ENCODE measurements at regions not wholly inside any gene's neighbourhood (a gene's known extent, or its start where the extent isn't known, plus 50 kb on each side); places are given as distances from the start of the nearest gene placed in this dataset.

DNA sequence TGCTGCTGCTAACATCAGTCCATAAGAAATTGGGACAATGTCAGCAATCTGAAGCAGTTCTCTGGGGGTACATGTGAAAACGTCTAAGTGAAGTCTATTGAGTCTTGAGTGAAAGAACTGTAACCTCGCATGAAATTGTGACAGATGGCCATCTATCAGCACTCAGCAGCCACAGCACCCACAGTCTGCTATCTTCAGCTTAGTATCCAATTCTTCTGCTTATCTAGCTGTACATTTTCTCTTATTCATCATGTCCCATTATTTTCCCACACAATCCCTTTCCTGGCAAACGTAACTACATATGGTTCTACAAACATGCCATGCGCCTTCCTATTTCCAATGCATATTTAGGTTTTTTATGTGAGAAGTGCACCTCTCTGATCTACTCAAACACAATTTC lies 629.7 kb downstream of the NTRK3 start:
- Histone ChIP-seq H3K4me2 (no peak overlapping the region), H3K27me3 (no peaks in the 10 kb centered on the region), H3K27ac (no peak overlapping the region), H2AFZ (replicated peaks) (no peak overlapping the region), H3K9ac (no peak overlapping the region), H3K79me2 (ENCODE audit: low read depth) (no peaks in the 10 kb centered on the region), H3K36me3 (no peaks in the 10 kb centered on the region), H4K20me1 (ENCODE audit: low read depth) (no peaks in the 10 kb centered on the region), H3K9me3 (ENCODE audit: low read depth) (no peaks in the 10 kb centered on the region), H3K4me3 (no peak overlapping the region), H3K4me1 (no peaks in the 10 kb centered on the region), H3F3A (ENCODE audit: low read depth) (no peaks in the 10 kb centered on the region)
- Mint-ChIP-seq H3K4me1 (no peaks in the 10 kb centered on the region), H3K27me3 (ENCODE audit: insufficient read depth, low read depth) (peaks cover 2% of the 10 kb centered on the region), H3K9me3 (peaks cover 3% of the 10 kb centered on the region), H3K27ac (no peak overlapping the region), H3K4me3 (no peak overlapping the region), H3K36me3 (no peaks in the 10 kb centered on the region)
- TF ChIP-seq, protein P1, sequence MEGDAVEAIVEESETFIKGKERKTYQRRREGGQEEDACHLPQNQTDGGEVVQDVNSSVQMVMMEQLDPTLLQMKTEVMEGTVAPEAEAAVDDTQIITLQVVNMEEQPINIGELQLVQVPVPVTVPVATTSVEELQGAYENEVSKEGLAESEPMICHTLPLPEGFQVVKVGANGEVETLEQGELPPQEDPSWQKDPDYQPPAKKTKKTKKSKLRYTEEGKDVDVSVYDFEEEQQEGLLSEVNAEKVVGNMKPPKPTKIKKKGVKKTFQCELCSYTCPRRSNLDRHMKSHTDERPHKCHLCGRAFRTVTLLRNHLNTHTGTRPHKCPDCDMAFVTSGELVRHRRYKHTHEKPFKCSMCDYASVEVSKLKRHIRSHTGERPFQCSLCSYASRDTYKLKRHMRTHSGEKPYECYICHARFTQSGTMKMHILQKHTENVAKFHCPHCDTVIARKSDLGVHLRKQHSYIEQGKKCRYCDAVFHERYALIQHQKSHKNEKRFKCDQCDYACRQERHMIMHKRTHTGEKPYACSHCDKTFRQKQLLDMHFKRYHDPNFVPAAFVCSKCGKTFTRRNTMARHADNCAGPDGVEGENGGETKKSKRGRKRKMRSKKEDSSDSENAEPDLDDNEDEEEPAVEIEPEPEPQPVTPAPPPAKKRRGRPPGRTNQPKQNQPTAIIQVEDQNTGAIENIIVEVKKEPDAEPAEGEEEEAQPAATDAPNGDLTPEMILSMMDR (IDR thresholded peaks at IDR 0.05): no peak
- TF ChIP-seq EZH2phosphoT487 (IDR thresholded peaks at IDR 0.05): no peak
- TF ChIP-seq EZH2 (IDR thresholded peaks at IDR 0.05): no peak
- no peak for DNase-seq (ENCODE audit: low spot score)

DNA sequence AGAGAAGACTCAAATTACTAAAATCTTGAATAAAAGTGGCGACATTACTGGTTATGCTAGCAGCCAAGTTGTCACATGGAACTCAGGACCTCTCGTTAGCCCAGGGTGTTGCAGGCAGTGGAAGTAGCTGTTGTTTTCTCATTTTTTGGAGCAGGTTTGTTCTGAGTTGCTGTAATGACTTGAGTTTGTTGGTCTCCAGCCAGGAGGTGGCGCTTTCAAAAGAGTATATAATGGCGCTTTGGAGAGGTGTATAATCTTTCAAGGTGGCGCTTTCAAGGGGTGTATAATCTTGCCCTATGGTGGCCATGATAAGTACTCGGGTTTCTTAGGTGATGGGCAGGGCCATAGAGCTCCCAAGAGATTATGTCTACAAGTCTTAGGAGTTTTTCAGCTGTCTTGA lies 632.7 kb downstream of the NTRK3 start:
- H3K9me3 ChIP-seq (ENCODE audit: low read depth): no peaks in the 10 kb centered on the region
- H3K36me3 ChIP-seq: no peaks in the 10 kb centered on the region
- H3K9ac ChIP-seq: no peak overlapping the region
- H3K79me2 ChIP-seq (ENCODE audit: low read depth): no peaks in the 10 kb centered on the region
- Mint-ChIP-seq H3K4me1 (peaks cover 1% of the 10 kb centered on the region), H3K4me3 (no peak overlapping the region), H3K27me3 (ENCODE audit: insufficient read depth, low read depth) (no peaks in the 10 kb centered on the region), H3K36me3 (no peaks in the 10 kb centered on the region), H3K27ac (no peak overlapping the region), H3K9me3 (peaks cover 3% of the 10 kb centered on the region)
- no peak overlapping the region for H3K4me3 ChIP-seq
- no peaks in the 10 kb centered on the region for H3K4me1 ChIP-seq
- TF ChIP-seq, protein P1 (IDR thresholded peaks at IDR 0.05): peak; percentile 57
- TF ChIP-seq EZH2 (IDR thresholded peaks at IDR 0.05) (no peak), EZH2phosphoT487 (IDR thresholded peaks at IDR 0.05) (no peak)
- H2AFZ ChIP-seq (replicated peaks): no peak overlapping the region
- H3K27me3 ChIP-seq: no peaks in the 10 kb centered on the region
- peak; percentile 39 for DNase-seq (ENCODE audit: low spot score)
- no peaks in the 10 kb centered on the region for H4K20me1 ChIP-seq (ENCODE audit: low read depth)
- no peak overlapping the region for H3K27ac ChIP-seq
- H3F3A ChIP-seq (ENCODE audit: low read depth): no peaks in the 10 kb centered on the region
- H3K4me2 ChIP-seq: no peak overlapping the region

DNA sequence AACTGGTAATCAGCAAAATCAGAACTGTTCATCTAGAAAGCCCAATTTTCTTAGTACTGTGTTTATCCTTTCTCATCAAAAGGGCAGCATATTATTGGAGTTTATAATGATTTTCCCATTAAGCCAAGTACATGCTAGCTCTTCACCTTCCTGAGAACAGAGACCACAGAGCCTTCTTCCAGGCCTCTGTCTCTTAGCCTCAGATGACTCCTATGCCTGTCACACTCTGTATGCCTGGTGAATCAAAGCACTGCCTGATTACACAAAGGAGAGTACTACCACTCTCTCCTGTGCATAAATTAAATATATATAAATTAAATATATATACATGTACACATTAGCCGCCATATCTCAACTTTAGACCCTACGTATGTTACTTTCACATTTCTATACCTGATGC lies 636.1 kb downstream of the NTRK3 start:
- no peak overlapping the region for H3K27ac Mint-ChIP-seq
- no peaks in the 10 kb centered on the region for H3K36me3 ChIP-seq
- H3K4me3 Mint-ChIP-seq: no peak overlapping the region
- H4K20me1 ChIP-seq (ENCODE audit: low read depth): no peaks in the 10 kb centered on the region
- H3K9me3 Mint-ChIP-seq: peaks cover 3% of the 10 kb centered on the region
- H3K27me3 ChIP-seq: no peaks in the 10 kb centered on the region
- H3K9me3 ChIP-seq (ENCODE audit: low read depth): no peaks in the 10 kb centered on the region
- no peaks in the 10 kb centered on the region for H3F3A ChIP-seq (ENCODE audit: low read depth)
- no peaks in the 10 kb centered on the region for H3K27me3 Mint-ChIP-seq (ENCODE audit: insufficient read depth, low read depth)
- no peak overlapping the region for H3K27ac ChIP-seq
- H3K4me1 ChIP-seq: no peaks in the 10 kb centered on the region
- H3K4me3 ChIP-seq: no peak overlapping the region
- H2AFZ ChIP-seq (replicated peaks): no peak overlapping the region
- H3K4me2 ChIP-seq: no peak overlapping the region
- DNase-seq (ENCODE audit: low spot score): no peak
- H3K9ac ChIP-seq: no peak overlapping the region
- H3K36me3 Mint-ChIP-seq: no peaks in the 10 kb centered on the region
- peaks cover 4% of the 10 kb centered on the region for H3K4me1 Mint-ChIP-seq
- TF ChIP-seq, protein P1 (IDR thresholded peaks at IDR 0.05): no peak
- TF ChIP-seq EZH2phosphoT487 (IDR thresholded peaks at IDR 0.05): no peak
- TF ChIP-seq EZH2 (IDR thresholded peaks at IDR 0.05): no peak
- H3K79me2 ChIP-seq (ENCODE audit: low read depth): no peaks in the 10 kb centered on the region

Data from neural progenitor cell (in vitro differentiated cells).